HepG2 (cell line): ENCODE measurements at regions not wholly inside any gene's neighbourhood (a gene's known extent, or its start where the extent isn't known, plus 50 kb on each side); places are given as distances from the start of the nearest gene placed in this dataset.

Source experiments
- CERS6 ChIP-seq: sonication (generic); formaldehyde crosslinking; IDR thresholded peaks from 2 replicates; pipeline ENCODE4 v1.5.0; 2020; ENCODE audit warnings: missing genetic modification reagents
- FIP1L1 ChIP-seq: fragments of 200-400 bp; formaldehyde crosslinking; IDR thresholded peaks from 2 replicates; pipeline ENCODE4 v1.6.1; 2018; ENCODE audit warnings: low read depth, mild to moderate bottlenecking, low read length, moderate library complexity, borderline replicate concordance; ENCODE audit not compliant: insufficient read depth
- FOSL1 ChIP-seq: sonication (generic); formaldehyde crosslinking; IDR thresholded peaks from 2 replicates; pipeline ENCODE4 v1.9.0; 2021; ENCODE audit warnings: missing genetic modification reagents, borderline replicate concordance
- FOXJ3 ChIP-seq: sonication (generic); formaldehyde crosslinking; IDR thresholded peaks from 2 replicates; pipeline ENCODE4 v1.4.0; 2020; ENCODE audit warnings: missing genetic modification reagents, mild to moderate bottlenecking, borderline replicate concordance
- HNF1B ChIP-seq: sonication (generic); formaldehyde crosslinking; IDR thresholded peaks from 2 replicates; pipeline ENCODE4 v1.5.1; 2020; ENCODE audit warnings: mild to moderate bottlenecking, moderate library complexity, missing genetic modification reagents
- HOMEZ ChIP-seq: IDR thresholded peaks from 2 replicates; pipeline ENCODE4 v1.6.1; 2016; ENCODE audit warnings: low read depth
- ZNF329 ChIP-seq: sonication (generic); formaldehyde crosslinking; IDR thresholded peaks from 2 replicates; pipeline ENCODE4 v1.9.0; 2021; ENCODE audit warnings: low read depth, mild to moderate bottlenecking, missing genetic modification reagents
- ZNF33A ChIP-seq: sonication (generic); formaldehyde crosslinking; IDR thresholded peaks from 2 replicates; pipeline ENCODE4 v1.5.1; 2020; ENCODE audit warnings: missing genetic modification reagents, mild to moderate bottlenecking, moderate library complexity, borderline replicate concordance
- ZNF383 ChIP-seq: sonication (generic); formaldehyde crosslinking; IDR thresholded peaks from 2 replicates; pipeline ENCODE4 v1.4.0; 2020; ENCODE audit warnings: missing genetic modification reagents, mild to moderate bottlenecking, borderline replicate concordance
- ZNF550 ChIP-seq: sonication (generic); formaldehyde crosslinking; IDR thresholded peaks from 2 replicates; pipeline ENCODE4 v1.4.0; 2020; ENCODE audit warnings: mild to moderate bottlenecking, missing genetic modification reagents, borderline replicate concordance
- ZNF747 ChIP-seq: sonication (generic); formaldehyde crosslinking; IDR thresholded peaks from 2 replicates; pipeline ENCODE4 v1.8.1; 2023; ENCODE audit warnings: missing genetic modification reagents, mild to moderate bottlenecking, borderline replicate concordance
- TF ChIP-seq, protein P1 (sequence below): sonication (generic); formaldehyde crosslinking; IDR thresholded peaks from 2 replicates; pipeline ENCODE4 v1.4.0; 2020; ENCODE audit warnings: missing genetic modification reagents
- TF ChIP-seq, protein P2 (sequence below): IDR thresholded peaks from 2 replicates; pipeline ENCODE4 v1.6.1; 2016; ENCODE audit warnings: missing compliant biosample characterization, missing genetic modification reagents, borderline replicate concordance

DNA sequence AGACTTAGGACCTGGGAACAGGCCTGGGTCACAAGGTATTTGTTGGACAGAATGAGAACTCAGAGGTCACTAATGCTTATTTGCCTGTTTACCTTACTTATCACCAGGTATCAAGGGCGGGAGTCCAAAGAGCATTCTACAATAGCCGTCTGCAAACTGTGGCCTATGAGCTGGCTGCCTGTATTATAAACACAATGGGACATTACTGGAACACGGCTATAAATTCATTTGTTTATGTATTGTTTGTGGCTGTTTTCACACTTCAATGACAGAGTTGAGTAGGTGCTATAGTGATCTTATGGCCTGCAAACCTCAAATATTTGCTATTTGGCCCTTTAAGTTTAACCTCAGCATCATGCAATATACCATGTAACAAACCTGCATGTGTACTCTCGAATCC, 76.6 kb upstream of the ASTN2 start (continued):
- TF ChIP-seq, protein P1, sequence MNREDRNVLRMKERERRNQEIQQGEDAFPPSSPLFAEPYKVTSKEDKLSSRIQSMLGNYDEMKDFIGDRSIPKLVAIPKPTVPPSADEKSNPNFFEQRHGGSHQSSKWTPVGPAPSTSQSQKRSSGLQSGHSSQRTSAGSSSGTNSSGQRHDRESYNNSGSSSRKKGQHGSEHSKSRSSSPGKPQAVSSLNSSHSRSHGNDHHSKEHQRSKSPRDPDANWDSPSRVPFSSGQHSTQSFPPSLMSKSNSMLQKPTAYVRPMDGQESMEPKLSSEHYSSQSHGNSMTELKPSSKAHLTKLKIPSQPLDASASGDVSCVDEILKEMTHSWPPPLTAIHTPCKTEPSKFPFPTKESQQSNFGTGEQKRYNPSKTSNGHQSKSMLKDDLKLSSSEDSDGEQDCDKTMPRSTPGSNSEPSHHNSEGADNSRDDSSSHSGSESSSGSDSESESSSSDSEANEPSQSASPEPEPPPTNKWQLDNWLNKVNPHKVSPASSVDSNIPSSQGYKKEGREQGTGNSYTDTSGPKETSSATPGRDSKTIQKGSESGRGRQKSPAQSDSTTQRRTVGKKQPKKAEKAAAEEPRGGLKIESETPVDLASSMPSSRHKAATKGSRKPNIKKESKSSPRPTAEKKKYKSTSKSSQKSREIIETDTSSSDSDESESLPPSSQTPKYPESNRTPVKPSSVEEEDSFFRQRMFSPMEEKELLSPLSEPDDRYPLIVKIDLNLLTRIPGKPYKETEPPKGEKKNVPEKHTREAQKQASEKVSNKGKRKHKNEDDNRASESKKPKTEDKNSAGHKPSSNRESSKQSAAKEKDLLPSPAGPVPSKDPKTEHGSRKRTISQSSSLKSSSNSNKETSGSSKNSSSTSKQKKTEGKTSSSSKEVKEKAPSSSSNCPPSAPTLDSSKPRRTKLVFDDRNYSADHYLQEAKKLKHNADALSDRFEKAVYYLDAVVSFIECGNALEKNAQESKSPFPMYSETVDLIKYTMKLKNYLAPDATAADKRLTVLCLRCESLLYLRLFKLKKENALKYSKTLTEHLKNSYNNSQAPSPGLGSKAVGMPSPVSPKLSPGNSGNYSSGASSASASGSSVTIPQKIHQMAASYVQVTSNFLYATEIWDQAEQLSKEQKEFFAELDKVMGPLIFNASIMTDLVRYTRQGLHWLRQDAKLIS (CRISPR knock-in tag), result no peak
- TF ChIP-seq, protein P2, sequence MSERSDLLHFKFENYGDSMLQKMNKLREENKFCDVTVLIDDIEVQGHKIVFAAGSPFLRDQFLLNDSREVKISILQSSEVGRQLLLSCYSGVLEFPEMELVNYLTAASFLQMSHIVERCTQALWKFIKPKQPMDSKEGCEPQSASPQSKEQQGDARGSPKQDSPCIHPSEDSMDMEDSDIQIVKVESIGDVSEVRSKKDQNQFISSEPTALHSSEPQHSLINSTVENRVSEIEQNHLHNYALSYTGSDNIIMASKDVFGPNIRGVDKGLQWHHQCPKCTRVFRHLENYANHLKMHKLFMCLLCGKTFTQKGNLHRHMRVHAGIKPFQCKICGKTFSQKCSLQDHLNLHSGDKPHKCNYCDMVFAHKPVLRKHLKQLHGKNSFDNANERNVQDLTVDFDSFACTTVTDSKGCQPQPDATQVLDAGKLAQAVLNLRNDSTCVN (CRISPR knock-in tag), result no peak
- TF ChIP-seq CERS6 (CRISPR knock-in tag) (no peak), FIP1L1 (no peak), HOMEZ (CRISPR knock-in tag) (peak; percentile 63; the same call in 1 of the 2 replicates), FOSL1 (CRISPR knock-in tag) (no peak), HNF1B (CRISPR knock-in tag) (0 out of 2 replicates have a peak, but pooled peaks have one; percentile 29), FOXJ3 (CRISPR knock-in tag) (peak; percentile 87; the same call in 1 of the 2 replicates), ZNF329 (CRISPR knock-in tag) (no peak), ZNF747 (CRISPR knock-in tag) (no peak), ZNF550 (CRISPR knock-in tag) (no peak), ZNF33A (CRISPR knock-in tag) (no peak), ZNF383 (CRISPR knock-in tag) (no peak)
